IMR-90 (cell line): ENCODE measurements at regions not wholly inside any gene's neighbourhood (a gene's known extent, or its start where the extent isn't known, plus 50 kb on each side); places are given as distances from the start of the nearest gene placed in this dataset.

Experiments
- ATAC-seq: fragments of 200-7000 bp; cut with Tn5 transposase; 2 replicates; pipeline ENCODE4 v1.9.1; 2020; ENCODE audit warnings: low read depth, mild to moderate bottlenecking, moderate library complexity
- BruUV-seq: library from RNA; stranded (reverse); fragments of 400-500 nt; replicated peaks from 2 replicates; lab custom pipeline; 2021; lab: Mats Ljungman, UMichigan
- CTCF ChIA-PET: fragments of 300-600 bp; formaldehyde crosslinking; extraction: SDS; loops from one replicate; lab custom pipeline; 2021; ENCODE audit warnings: antibody characterized with exemption; lab: Yijun Ruan, JAX
- POLR2A ChIA-PET: fragments of 300-600 bp; sonication (Branson Sonifier 250); formaldehyde crosslinking; loops from one replicate; lab custom pipeline; 2022; ENCODE audit warnings: antibody characterized with exemption; ENCODE audit not compliant: unreplicated experiment; lab: Charles Lee
- DNase-seq: peaks from one replicate; pipeline ENCODE4 v3.0.0; 2013
- H2AFZ ChIP-seq: replicated peaks from 2 replicates; pipeline ENCODE3; 2013; ENCODE audit warnings: low read length, mild to moderate bottlenecking; ENCODE audit not compliant: poor library complexity
- H2AK5ac ChIP-seq: 2 replicates; pipeline ENCODE4 v1.6.1; 2013; ENCODE audit warnings: low read depth, low read length, inconsistent platforms
- H2AK9ac ChIP-seq: replicated peaks from 2 replicates; pipeline ENCODE3; 2013; ENCODE audit warnings: mild to moderate bottlenecking, low read depth, low read length, moderate library complexity; ENCODE audit not compliant: poor library complexity
- H2BK120ac ChIP-seq: 2 replicates; pipeline ENCODE4 v1.6.1; 2013; ENCODE audit warnings: low read depth, low read length, inconsistent platforms
- H2BK15ac ChIP-seq: 3 replicates; pipeline ENCODE4 v1.6.1; 2013; ENCODE audit warnings: low read depth, low read length, inconsistent platforms
- H2BK20ac ChIP-seq: 2 replicates; pipeline ENCODE4 v1.6.1; 2013; ENCODE audit warnings: low read depth, mild to moderate bottlenecking, inconsistent platforms, low read length, moderate library complexity
- H2BK5ac ChIP-seq: 2 replicates; pipeline ENCODE4 v1.6.1; 2013; ENCODE audit warnings: mild to moderate bottlenecking, low read depth, low read length, inconsistent platforms; ENCODE audit not compliant: poor library complexity, severe bottlenecking
- H3K14ac ChIP-seq: replicated peaks from 2 replicates; pipeline ENCODE4 v1.6.1; 2013; ENCODE audit warnings: low read depth, low read length, inconsistent platforms
- H3K18ac ChIP-seq: 2 replicates; pipeline ENCODE4 v1.6.1; 2013; ENCODE audit warnings: low read depth, low read length, control low read depth
- H3K23ac ChIP-seq: 2 replicates; pipeline ENCODE4 v1.6.1; 2013; ENCODE audit warnings: low read depth, low read length, inconsistent platforms
- H3K27ac ChIP-seq: 2 replicates; pipeline ENCODE4 v1.5.1; 2013; ENCODE audit warnings: mild to moderate bottlenecking, control low read depth, low read length; ENCODE audit not compliant: insufficient read depth
- H3K27me3 ChIP-seq: 2 replicates; pipeline ENCODE4 v1.6.1; 2013; ENCODE audit warnings: low read length; ENCODE audit not compliant: control insufficient read depth, insufficient read depth
- H3K36me3 ChIP-seq: 2 replicates; pipeline ENCODE4 v1.6.1; 2013; ENCODE audit warnings: low read length, mixed read lengths; ENCODE audit not compliant: control insufficient read depth, insufficient read depth
- H3K4ac ChIP-seq: 2 replicates; pipeline ENCODE4 v1.6.1; 2013; ENCODE audit warnings: low read depth, low read length, inconsistent platforms
- H3K4me1 ChIP-seq: 2 replicates; pipeline ENCODE4 v1.6.1; 2013; ENCODE audit warnings: low read length, mixed read lengths; ENCODE audit not compliant: control insufficient read depth, insufficient read depth
- H3K4me2 ChIP-seq: 2 replicates; pipeline ENCODE4 v1.6.1; 2013; ENCODE audit warnings: low read depth, mild to moderate bottlenecking, control low read depth, low read length, moderate library complexity
- H3K4me3 ChIP-seq: 2 replicates; pipeline ENCODE4 v1.5.1; 2013; ENCODE audit warnings: low read depth, mild to moderate bottlenecking, control low read depth, low read length, moderate library complexity; ENCODE audit not compliant: insufficient read depth
- H3K56ac ChIP-seq: 2 replicates; pipeline ENCODE4 v1.6.1; 2013; ENCODE audit warnings: low read length, inconsistent platforms; ENCODE audit not compliant: insufficient read depth; ENCODE audit errors: extremely low read depth
- H3K79me1 ChIP-seq, 2 experiments: 2 replicates each; pipeline ENCODE4 v1.6.1; 2013; ENCODE audit warnings: low read length in 2 of 2, inconsistent platforms in 1 of 2, low read depth in 1 of 2
- H3K9ac ChIP-seq: 2 replicates; pipeline ENCODE4 v1.6.1; 2013; ENCODE audit warnings: low read depth, low read length, control low read depth
- H3K9me1 ChIP-seq: 2 replicates; pipeline ENCODE4 v1.6.1; 2013; ENCODE audit warnings: low read length, inconsistent platforms; ENCODE audit not compliant: insufficient read depth
- H3K9me3 ChIP-seq: 2 replicates; pipeline ENCODE4 v1.6.1; 2013; ENCODE audit warnings: low read length; ENCODE audit not compliant: control insufficient read depth, insufficient read depth
- H4K20me1 ChIP-seq: 2 replicates; pipeline ENCODE4 v1.6.1; 2013; ENCODE audit warnings: low read length, inconsistent platforms; ENCODE audit not compliant: insufficient read depth
- H4K5ac ChIP-seq: 2 replicates; pipeline ENCODE4 v1.6.1; 2013; ENCODE audit warnings: mild to moderate bottlenecking, low read depth, low read length, control low read depth
- H4K8ac ChIP-seq, 2 experiments: 2 replicates each; pipeline ENCODE4 v1.6.1; 2013; ENCODE audit warnings: low read depth in 2 of 2, low read length in 2 of 2, control low read depth in 1 of 2, inconsistent platforms in 1 of 2
- H4K91ac ChIP-seq: 2 replicates; pipeline ENCODE4 v1.6.1; 2013; ENCODE audit warnings: low read depth, low read length, inconsistent platforms; ENCODE audit not compliant: insufficient read depth
- BHLHE40 ChIP-seq: fragments of 150-350 bp; IDR thresholded peaks from 2 replicates; pipeline ENCODE4 v1.6.1; 2016; ENCODE audit warnings: mild to moderate bottlenecking, low read depth, low read length
- CEBPB ChIP-seq: IDR thresholded peaks from 2 replicates; pipeline ENCODE4 v1.6.1; 2012; ENCODE audit warnings: low read depth, low read length, improper control_type of control experiment
- CHD1 ChIP-seq: IDR thresholded peaks from 2 replicates; pipeline ENCODE4 v1.6.1; 2012; ENCODE audit warnings: low read depth, low read length, improper control_type of control experiment
- FOS ChIP-seq: fragments of 150-350 bp; IDR thresholded peaks from 2 replicates; pipeline ENCODE4 v1.6.1; 2016; ENCODE audit warnings: low read depth, low read length
- MAFK ChIP-seq: IDR thresholded peaks from 2 replicates; pipeline ENCODE4 v1.6.1; 2012; ENCODE audit warnings: low read depth, low read length, improper control_type of control experiment
- MAZ ChIP-seq: IDR thresholded peaks from 2 replicates; pipeline ENCODE4 v1.6.1; 2012; ENCODE audit warnings: low read depth, mild to moderate bottlenecking, low read length, improper control_type of control experiment, moderate library complexity, borderline replicate concordance
- MXI1 ChIP-seq: IDR thresholded peaks from 2 replicates; pipeline ENCODE4 v1.6.1; 2012; ENCODE audit warnings: low read depth, mild to moderate bottlenecking, low read length, moderate library complexity, borderline replicate concordance
- NFE2L2 ChIP-seq: fragments of 150-350 bp; IDR thresholded peaks from 2 replicates; pipeline ENCODE4 v1.6.1; 2016; ENCODE audit warnings: low read depth, mild to moderate bottlenecking, low read length
- POLR2A ChIP-seq: IDR thresholded peaks from 2 replicates; pipeline ENCODE4 v1.6.1; 2012; ENCODE audit warnings: mild to moderate bottlenecking, low read depth, low read length
- RAD21 ChIP-seq: IDR thresholded peaks from 2 replicates; pipeline ENCODE4 v1.6.1; 2012; ENCODE audit warnings: low read length, improper control_type of control experiment
- RCOR1 ChIP-seq: IDR thresholded peaks from 2 replicates; pipeline ENCODE4 v1.6.1; 2012; ENCODE audit warnings: mild to moderate bottlenecking, low read length, improper control_type of control experiment; ENCODE audit not compliant: insufficient replicate concordance
- RFX5 ChIP-seq: IDR thresholded peaks from 2 replicates; pipeline ENCODE4 v1.8.0; 2012; ENCODE audit warnings: low read depth, mild to moderate bottlenecking, low read length, moderate library complexity
- SMC3 ChIP-seq: fragments of 150-350 bp; IDR thresholded peaks from 2 replicates; pipeline ENCODE4 v1.6.1; 2016; ENCODE audit warnings: low read depth, mild to moderate bottlenecking, antibody characterized with exemption, low read length, moderate library complexity
- WGBS, 2 experiments: methylation state at CpG; one replicate each; pipeline versions ENCODE4 v1.1.5 to v1.1.7; 2013; ENCODE audit warnings: missing lambda C conversion rate in 2 of 2; ENCODE audit not compliant: insufficient read length in 1 of 2; ENCODE audit errors: extremely low coverage in 2 of 2; 5-methylcytosine and 5-hydroxymethylcytosine counted together
- dilution Hi-C: fragments of 300-500 bp; cut with HindIII; formaldehyde crosslinking; loops from one replicate; pipeline ENCODE4 v1.14.3; 2018; ENCODE audit warnings: low sequenced_read_pairs; ENCODE audit not compliant: unreplicated experiment
- in situ Hi-C: fragments of 300-500 bp; cut with MboI; formaldehyde crosslinking; loops from 3 replicates; pipeline ENCODE4 v1.14.3; 2019; ENCODE audit warnings: low sequenced_read_pairs, inconsistent platforms, mixed read lengths
- intact Hi-C: fragments of 100-400 bp; cut with micrococcal nuclease; formaldehyde crosslinking; loops from 2 replicates; pipeline ENCODE4 v1.10.0; 2022
- TF ChIP-seq, protein P1 (sequence below): fragments of 150-350 bp; IDR thresholded peaks from 2 replicates; pipeline ENCODE4 v1.6.1; 2017; ENCODE audit warnings: mild to moderate bottlenecking, antibody characterized with exemption, low read length, low read depth
- TF ChIP-seq, protein P2 (sequence below): conservative IDR thresholded peaks from 2 replicates; pipeline ENCODE4 v1.5.1; 2012; ENCODE audit warnings: mild to moderate bottlenecking, low read depth, low read length, improper control_type of control experiment
- TF ChIP-seq, protein P3 (sequence below): fragments of 150-350 bp; IDR thresholded peaks from 2 replicates; pipeline ENCODE4 v1.6.1; 2016; ENCODE audit warnings: low read depth, mild to moderate bottlenecking, low read length, moderate library complexity, borderline replicate concordance

DNA sequence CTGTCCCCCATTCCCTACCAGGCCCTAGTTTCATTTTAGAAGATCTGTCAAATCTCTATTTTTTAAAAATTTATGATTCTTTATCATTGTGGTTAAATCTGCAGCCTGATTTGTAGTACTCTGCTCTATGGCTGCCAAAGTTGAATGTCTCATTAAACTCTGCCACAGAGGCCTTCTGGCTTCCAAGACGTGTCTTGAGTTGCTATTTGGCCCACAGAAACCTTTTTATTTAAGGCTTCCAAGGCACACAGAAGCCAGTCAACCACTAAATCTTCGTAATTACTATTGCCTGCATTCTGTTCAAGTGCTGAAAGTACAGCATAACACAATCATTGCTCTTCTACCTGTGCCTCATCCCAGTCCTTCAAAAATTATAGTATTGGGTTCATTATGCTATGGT lies 971.0 kb downstream of the NCAM2 start:
- Histone ChIP-seq H2AFZ (no peak overlapping the region), H3K18ac (no peak overlapping the region), H3K36me3 (no peaks in the 10 kb centered on the region), H3K9me1 (no peaks in the 10 kb centered on the region), H4K91ac (no peak overlapping the region), H4K5ac (no peak overlapping the region), H3K56ac (no peak overlapping the region), H2BK15ac (no peak overlapping the region), H3K4me2 (no peak overlapping the region), H3K23ac (no peak overlapping the region), H3K27me3 (no peaks in the 10 kb centered on the region), H2BK20ac (no peak overlapping the region), H3K4me3 (no peak overlapping the region), H4K8ac (no peak overlapping the region), H3K4ac (no peak overlapping the region), H3K4me1 (no peaks in the 10 kb centered on the region), H4K20me1 (no peaks in the 10 kb centered on the region), H3K14ac (no peak overlapping the region), H3K9me3 (peaks cover 6% of the 10 kb centered on the region; the same call in 1 of the 2 replicates), H2BK120ac (no peak overlapping the region), H3K9ac (no peak overlapping the region), H2BK5ac (no peak overlapping the region), H2AK5ac (no peak overlapping the region), H3K79me1 (no peaks in the 10 kb centered on the region), H2AK9ac (no peak overlapping the region), H3K27ac (no peak overlapping the region)
- no TSS peak for BruUV-seq
- ATAC-seq (no peak), DNase-seq (no peak)
- CTCF ChIA-PET: no interaction called here
- intact Hi-C loops (no loop called here), in situ Hi-C loops (no loop called here), dilution Hi-C loops (no loop called here)
- POLR2A ChIA-PET: no interaction called here
- WGBS, 2 experiments: no CpG with 5 or more reads among the region's 2 CpGs
- no peak for TF ChIP-seq FOS
- no peak for TF ChIP-seq MAZ
- no peak for TF ChIP-seq MXI1
- TF ChIP-seq, protein P1, sequence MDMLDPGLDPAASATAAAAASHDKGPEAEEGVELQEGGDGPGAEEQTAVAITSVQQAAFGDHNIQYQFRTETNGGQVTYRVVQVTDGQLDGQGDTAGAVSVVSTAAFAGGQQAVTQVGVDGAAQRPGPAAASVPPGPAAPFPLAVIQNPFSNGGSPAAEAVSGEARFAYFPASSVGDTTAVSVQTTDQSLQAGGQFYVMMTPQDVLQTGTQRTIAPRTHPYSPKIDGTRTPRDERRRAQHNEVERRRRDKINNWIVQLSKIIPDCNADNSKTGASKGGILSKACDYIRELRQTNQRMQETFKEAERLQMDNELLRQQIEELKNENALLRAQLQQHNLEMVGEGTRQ: no peak
- no peak for TF ChIP-seq NFE2L2
- no peak for TF ChIP-seq BHLHE40
- TF ChIP-seq POLR2A: no peak
- TF ChIP-seq RCOR1: no peak
- TF ChIP-seq RAD21: no peak
- TF ChIP-seq, protein P2, sequence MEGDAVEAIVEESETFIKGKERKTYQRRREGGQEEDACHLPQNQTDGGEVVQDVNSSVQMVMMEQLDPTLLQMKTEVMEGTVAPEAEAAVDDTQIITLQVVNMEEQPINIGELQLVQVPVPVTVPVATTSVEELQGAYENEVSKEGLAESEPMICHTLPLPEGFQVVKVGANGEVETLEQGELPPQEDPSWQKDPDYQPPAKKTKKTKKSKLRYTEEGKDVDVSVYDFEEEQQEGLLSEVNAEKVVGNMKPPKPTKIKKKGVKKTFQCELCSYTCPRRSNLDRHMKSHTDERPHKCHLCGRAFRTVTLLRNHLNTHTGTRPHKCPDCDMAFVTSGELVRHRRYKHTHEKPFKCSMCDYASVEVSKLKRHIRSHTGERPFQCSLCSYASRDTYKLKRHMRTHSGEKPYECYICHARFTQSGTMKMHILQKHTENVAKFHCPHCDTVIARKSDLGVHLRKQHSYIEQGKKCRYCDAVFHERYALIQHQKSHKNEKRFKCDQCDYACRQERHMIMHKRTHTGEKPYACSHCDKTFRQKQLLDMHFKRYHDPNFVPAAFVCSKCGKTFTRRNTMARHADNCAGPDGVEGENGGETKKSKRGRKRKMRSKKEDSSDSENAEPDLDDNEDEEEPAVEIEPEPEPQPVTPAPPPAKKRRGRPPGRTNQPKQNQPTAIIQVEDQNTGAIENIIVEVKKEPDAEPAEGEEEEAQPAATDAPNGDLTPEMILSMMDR: no peak
- TF ChIP-seq, protein P3, sequence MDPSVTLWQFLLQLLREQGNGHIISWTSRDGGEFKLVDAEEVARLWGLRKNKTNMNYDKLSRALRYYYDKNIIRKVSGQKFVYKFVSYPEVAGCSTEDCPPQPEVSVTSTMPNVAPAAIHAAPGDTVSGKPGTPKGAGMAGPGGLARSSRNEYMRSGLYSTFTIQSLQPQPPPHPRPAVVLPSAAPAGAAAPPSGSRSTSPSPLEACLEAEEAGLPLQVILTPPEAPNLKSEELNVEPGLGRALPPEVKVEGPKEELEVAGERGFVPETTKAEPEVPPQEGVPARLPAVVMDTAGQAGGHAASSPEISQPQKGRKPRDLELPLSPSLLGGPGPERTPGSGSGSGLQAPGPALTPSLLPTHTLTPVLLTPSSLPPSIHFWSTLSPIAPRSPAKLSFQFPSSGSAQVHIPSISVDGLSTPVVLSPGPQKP: no peak
- no peak for TF ChIP-seq RFX5
- no peak for TF ChIP-seq CEBPB
- TF ChIP-seq CHD1: no peak
- TF ChIP-seq MAFK: no peak
- no peak for TF ChIP-seq SMC3
